ENCODE measurements at regions not wholly inside any gene's neighbourhood (a gene's known extent, or its start where the extent isn't known, plus 50 kb on each side); places are given as distances from the start of the nearest gene placed in this dataset.

GRCh38 chr6:91412532-91412931, 825.7 kb upstream of the MAP3K7 start:
- 76 to 83% methylated on average over 3 of the region's 3 CpGs for WGBS, 2 donors
- no peak overlapping the region for H3K4me3 ChIP-seq (ENCODE audit: low read depth, poor library complexity, severe bottlenecking)
- intact Hi-C loops (cut with DNase I; ENCODE audit: low total_unique reads): no loop called here

GRCh38 chr6:91407706-91408105, 820.8 kb upstream of the MAP3K7 start:
- DNase-seq (ENCODE audit: low spot score in 2 of 2): no peak
- 71 to 75% methylated on average over 3 of the region's 3 CpGs for WGBS, 2 donors
- intact Hi-C loops (cut with DNase I; ENCODE audit: low total_unique reads): no loop called here
- TF ChIP-seq POLR2A (IDR thresholded peaks at IDR 0.05): no peak
- no peak for TF ChIP-seq CTCF (IDR thresholded peaks at IDR 0.05)
- H3K4me3 ChIP-seq (ENCODE audit: low read depth, poor library complexity, severe bottlenecking): no peak overlapping the region

More at GRCh38 chr6:91412532-91412931, 825.7 kb upstream of the MAP3K7 start:
- no peak for DNase-seq (ENCODE audit: low spot score in 2 of 2)
- TF ChIP-seq CTCF (IDR thresholded peaks at IDR 0.05) (no peak), POLR2A (IDR thresholded peaks at IDR 0.05) (no peak)

GRCh38 chr6:91392951-91393350, 806.1 kb upstream of the MAP3K7 start:
- DNase-seq (ENCODE audit: low spot score in 2 of 2): no peak
- no peak overlapping the region for H3K4me3 ChIP-seq (ENCODE audit: low read depth, poor library complexity, severe bottlenecking)
- TF ChIP-seq POLR2A (IDR thresholded peaks at IDR 0.05) (no peak), CTCF (IDR thresholded peaks at IDR 0.05) (no peak)
- intact Hi-C loops (cut with DNase I; ENCODE audit: low total_unique reads): no loop called here

GRCh38 chr6:91387290-91388059, 800.6 kb upstream of the MAP3K7 start:
- intact Hi-C loops (cut with DNase I; ENCODE audit: low total_unique reads): no loop called here
- 85 to 88% methylated on average over 11 of the region's 11 CpGs for WGBS, 2 donors

GRCh38 chr6:91386204-91386603, 799.3 kb upstream of the MAP3K7 start:
- intact Hi-C loops (cut with DNase I; ENCODE audit: low total_unique reads): no loop called here
- TF ChIP-seq CTCF (IDR thresholded peaks at IDR 0.05) (no peak), POLR2A (IDR thresholded peaks at IDR 0.05) (no peak)
- DNase-seq (ENCODE audit: low spot score in 2 of 2): no peak
- 92 to 100% methylated on average over 1 of the region's 1 CpG for WGBS, 2 donors
- no peak overlapping the region for H3K4me3 ChIP-seq (ENCODE audit: low read depth, poor library complexity, severe bottlenecking)

More at GRCh38 chr6:91387290-91388059, 800.6 kb upstream of the MAP3K7 start:
- no peak for TF ChIP-seq POLR2A (IDR thresholded peaks at IDR 0.05)
- no peak for TF ChIP-seq CTCF (IDR thresholded peaks at IDR 0.05)
- no peak for DNase-seq (ENCODE audit: low spot score in 2 of 2)
- H3K4me3 ChIP-seq (ENCODE audit: low read depth, poor library complexity, severe bottlenecking): no peak overlapping the region

- no peak overlapping the region for H3K4me3 ChIP-seq (ENCODE audit: low read depth, poor library complexity, severe bottlenecking)
- 58 to 73% methylated on average over 3 of the region's 3 CpGs for WGBS, 2 donors
- intact Hi-C loops (cut with DNase I; ENCODE audit: low total_unique reads): no loop called here
- TF ChIP-seq POLR2A (IDR thresholded peaks at IDR 0.05): no peak
- no peak for TF ChIP-seq CTCF (IDR thresholded peaks at IDR 0.05)
- no peak for DNase-seq (ENCODE audit: low spot score in 2 of 2)
These were observed 796.3 kb upstream of the MAP3K7 start for GRCh38 chr6:91383207-91383606.
